Ovary (tissue), 7 donors: ENCODE measurements at regions not wholly inside any gene's neighbourhood (a gene's known extent, or its start where the extent isn't known, plus 50 kb on each side); places are given as distances from the start of the nearest gene placed in this dataset.
"Not testable (repeated sequence)": the region's sequence is repeated elsewhere in the genome, so short reads cannot be mapped to it uniquely, and the experiment has no call there.

Experiments
- DNase-seq, 5 donors: peaks; one replicate each; pipeline ENCODE4 v3.0.0-alpha.2; 2019 to 2020
- H3K27ac ChIP-seq, 2 donors: fragments of 200-600 bp; one replicate each; pipeline versions ENCODE4 v1.5.1 to v1.8.0; 2019 to 2022
- H3K27me3 ChIP-seq: fragments of 200-600 bp; one replicate; pipeline ENCODE4 v1.8.0; 2022
- H3K36me3 ChIP-seq: fragments of 200-600 bp; sonication (generic); one replicate; pipeline ENCODE4 v1.5.1; 2019
- H3K4me1 ChIP-seq: one replicate; pipeline ENCODE4 v1.8.1; 2013; ENCODE audit warnings: mild to moderate bottlenecking, moderate library complexity; ENCODE audit not compliant: insufficient read depth
- H3K4me3 ChIP-seq: fragments of 200-600 bp; sonication (generic); one replicate; pipeline ENCODE4 v1.5.1; 2017
- H3K9me3 ChIP-seq, 2 donors: fragments of 200-600 bp in 1 of 2; sonication (generic) in 1 of 2; one replicate each; pipeline versions ENCODE4 v1.5.1 to v1.8.1; 2013 to 2019; ENCODE audit warnings: mild to moderate bottlenecking in 1 of 2, moderate library complexity in 1 of 2
- EP300 ChIP-seq: sonication (generic); formaldehyde crosslinking; IDR thresholded peaks from one replicate; pipeline ENCODE4 v1.6.1; 2017; ENCODE audit warnings: antibody characterized with exemption
- POLR2A ChIP-seq: fragments of 450-650 bp; IDR thresholded peaks from one replicate; pipeline ENCODE4 v1.6.1; 2017; ENCODE audit warnings: antibody characterized with exemption, mild to moderate bottlenecking, moderate library complexity
- WGBS, 3 donors: extraction: QIAGEN DNeasy Blood & Tissue Kit in 1 of 3; methylation state at CpG; one replicate each; pipeline versions ENCODE4 v1.1.5 to v1.1.7; 2013 to 2017; 5-methylcytosine and 5-hydroxymethylcytosine counted together
- intact Hi-C, 4 donors: fragments of 100-400 bp; cut with DNase I; formaldehyde crosslinking; loops; one replicate each; pipeline versions ENCODE4 v1.11.0 to v1.15.1; 2022 to 2023
- TF ChIP-seq, protein P1 (sequence below), 3 donors: fragments of 450-650 bp in 2 of 3; fragments of 200-600 bp in 1 of 3; IDR thresholded peaks; one replicate each; pipeline versions ENCODE4 v1.5.1 to v1.8.0; 2016 to 2022; ENCODE audit warnings: antibody characterized with exemption in 3 of 3, mild to moderate bottlenecking in 1 of 3
- donor health status: DM: no; HTN: no; CAD: no; lungs with moderate emphysema.
- donor health status: DM: no; HTN: no; CAD: no.
- donor health status: Bipolar disorder and iron deficiency.
- donor health status: DM: no; HTN: no; CAD: no.
- donor health status: DM: yes; HTN: yes; CAD: no.

DNA sequence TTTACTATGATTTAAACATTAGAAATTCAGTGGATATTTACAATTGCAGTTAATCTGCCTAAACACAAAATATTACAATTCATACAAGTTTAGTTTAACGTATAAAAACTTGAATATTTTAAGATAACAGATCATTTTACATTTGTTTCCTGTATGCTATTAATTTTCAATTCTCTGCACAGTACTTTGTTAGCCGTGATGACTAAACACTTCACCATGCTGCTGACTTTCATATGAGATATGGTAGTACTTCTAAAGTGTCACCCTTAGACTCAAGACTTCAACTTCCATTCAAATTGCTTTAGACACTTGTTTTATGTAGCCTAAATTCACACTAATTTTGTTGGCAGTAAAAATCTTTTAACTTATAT is 1646.4 kb upstream of the ADGRL3 start:
- no peak overlapping the region for H3K4me3 ChIP-seq
- no peak for DNase-seq
- no peaks in the 10 kb centered on the region for H3K36me3 ChIP-seq
- TF ChIP-seq, protein P1, sequence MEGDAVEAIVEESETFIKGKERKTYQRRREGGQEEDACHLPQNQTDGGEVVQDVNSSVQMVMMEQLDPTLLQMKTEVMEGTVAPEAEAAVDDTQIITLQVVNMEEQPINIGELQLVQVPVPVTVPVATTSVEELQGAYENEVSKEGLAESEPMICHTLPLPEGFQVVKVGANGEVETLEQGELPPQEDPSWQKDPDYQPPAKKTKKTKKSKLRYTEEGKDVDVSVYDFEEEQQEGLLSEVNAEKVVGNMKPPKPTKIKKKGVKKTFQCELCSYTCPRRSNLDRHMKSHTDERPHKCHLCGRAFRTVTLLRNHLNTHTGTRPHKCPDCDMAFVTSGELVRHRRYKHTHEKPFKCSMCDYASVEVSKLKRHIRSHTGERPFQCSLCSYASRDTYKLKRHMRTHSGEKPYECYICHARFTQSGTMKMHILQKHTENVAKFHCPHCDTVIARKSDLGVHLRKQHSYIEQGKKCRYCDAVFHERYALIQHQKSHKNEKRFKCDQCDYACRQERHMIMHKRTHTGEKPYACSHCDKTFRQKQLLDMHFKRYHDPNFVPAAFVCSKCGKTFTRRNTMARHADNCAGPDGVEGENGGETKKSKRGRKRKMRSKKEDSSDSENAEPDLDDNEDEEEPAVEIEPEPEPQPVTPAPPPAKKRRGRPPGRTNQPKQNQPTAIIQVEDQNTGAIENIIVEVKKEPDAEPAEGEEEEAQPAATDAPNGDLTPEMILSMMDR (IDR thresholded peaks at IDR 0.05): no peak
- TF ChIP-seq POLR2A (no peak), EP300 (no peak)
- 51 to 67% (median 61%) methylated on average over 2 of the region's 2 CpGs for WGBS, 3 donors
- H3K4me1 ChIP-seq: no peaks in the 10 kb centered on the region
- no peaks in the 10 kb centered on the region for H3K9me3 ChIP-seq
- intact Hi-C loops: no loop called here
- H3K27ac ChIP-seq: no peak overlapping the region
- H3K27me3 ChIP-seq: no peaks in the 10 kb centered on the region

DNA sequence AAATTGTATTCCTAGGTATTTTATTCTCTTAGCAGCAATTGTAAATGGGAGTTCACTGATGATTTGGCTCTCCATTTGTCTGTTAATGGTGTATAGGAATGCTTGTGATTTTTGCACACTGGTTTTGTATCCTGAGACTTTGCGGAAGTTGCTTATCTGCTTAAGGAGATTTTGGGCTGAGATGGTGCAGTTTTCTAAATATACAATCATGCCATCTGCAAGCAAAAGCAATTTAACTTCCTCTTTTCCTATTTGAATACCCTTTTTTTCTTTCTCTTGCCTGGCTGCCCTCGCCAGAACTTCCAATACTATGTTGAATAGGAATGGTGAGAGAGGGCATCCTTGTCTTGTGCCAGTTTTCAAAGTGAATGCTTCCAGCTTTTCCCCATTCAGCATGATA is 1643.9 kb upstream of the ADGRL3 start:
- H3K27me3 ChIP-seq, DNase-seq, H3K27ac ChIP-seq, H3K9me3 ChIP-seq, intact Hi-C loops, H3K4me3 ChIP-seq, H3K4me1 ChIP-seq, H3K36me3 ChIP-seq: not testable (repeated sequence)
- 79 to 86% (median 84%) methylated on average over 2 of the region's 2 CpGs for WGBS, 3 donors

DNA sequence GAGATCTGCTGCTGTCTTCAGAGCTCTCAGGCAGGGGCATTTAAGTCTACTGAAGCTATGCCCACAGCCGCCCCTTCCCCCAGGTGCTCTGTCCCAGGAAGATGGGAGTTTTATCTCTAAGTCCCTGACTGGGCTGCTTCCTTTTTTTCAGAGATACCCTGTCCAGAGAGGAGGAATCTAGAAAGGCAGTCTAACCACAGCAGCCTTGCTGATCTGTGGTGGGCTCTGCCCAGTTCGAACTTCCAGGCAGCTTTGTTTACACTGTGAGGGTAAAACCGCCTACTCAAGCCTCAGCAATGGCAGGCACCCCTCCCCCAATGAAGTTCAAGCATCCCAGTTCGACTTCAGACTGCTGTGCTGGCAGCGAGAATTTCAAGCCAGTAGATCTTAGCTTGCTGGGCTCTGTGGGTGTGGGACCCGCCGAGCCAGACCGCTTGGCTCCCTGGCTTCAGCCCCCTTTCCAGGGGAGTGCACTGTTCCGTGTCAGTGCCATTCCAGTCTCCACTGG is 1639.9 kb upstream of the ADGRL3 start:
- H3K27ac ChIP-seq, DNase-seq, H3K4me3 ChIP-seq, H3K27me3 ChIP-seq, H3K9me3 ChIP-seq, H3K36me3 ChIP-seq, intact Hi-C loops, H3K4me1 ChIP-seq: not testable (repeated sequence)
- WGBS, 3 donors: 63% methylated on average over 9 of the region's 9 CpGs

DNA sequence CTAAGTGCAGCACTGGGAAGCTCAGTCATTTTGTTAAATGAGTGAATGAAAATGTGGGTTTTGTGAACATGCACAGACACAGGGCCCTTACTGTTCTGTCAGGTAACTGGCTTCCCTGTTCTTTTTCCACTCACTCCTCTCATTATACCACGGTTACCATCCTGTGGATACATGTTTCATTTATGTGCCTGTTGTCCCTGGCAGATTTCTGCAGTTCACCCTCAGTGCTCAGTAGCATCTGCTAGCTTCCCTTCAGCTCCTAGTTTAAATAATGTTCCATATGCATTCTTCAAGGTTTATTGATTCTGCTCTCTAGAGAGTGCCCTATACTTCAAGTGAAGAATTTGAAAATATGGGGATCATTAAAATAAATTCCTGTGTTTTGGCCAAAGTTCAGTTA is 1634.3 kb upstream of the ADGRL3 start:
- 63 to 73% (median 70%) methylated on average over 1 of the region's 1 CpG for WGBS, 3 donors
- Histone ChIP-seq H3K4me3 (no peak overlapping the region), H3K9me3 (no peaks in the 10 kb centered on the region), H3K36me3 (no peaks in the 10 kb centered on the region), H3K27me3 (no peaks in the 10 kb centered on the region), H3K27ac (no peak overlapping the region), H3K4me1 (no peaks in the 10 kb centered on the region)
- TF ChIP-seq, protein P1 (IDR thresholded peaks at IDR 0.05): no peak
- TF ChIP-seq POLR2A (no peak), EP300 (no peak)
- intact Hi-C loops: no loop called here
- DNase-seq: no peak

DNA sequence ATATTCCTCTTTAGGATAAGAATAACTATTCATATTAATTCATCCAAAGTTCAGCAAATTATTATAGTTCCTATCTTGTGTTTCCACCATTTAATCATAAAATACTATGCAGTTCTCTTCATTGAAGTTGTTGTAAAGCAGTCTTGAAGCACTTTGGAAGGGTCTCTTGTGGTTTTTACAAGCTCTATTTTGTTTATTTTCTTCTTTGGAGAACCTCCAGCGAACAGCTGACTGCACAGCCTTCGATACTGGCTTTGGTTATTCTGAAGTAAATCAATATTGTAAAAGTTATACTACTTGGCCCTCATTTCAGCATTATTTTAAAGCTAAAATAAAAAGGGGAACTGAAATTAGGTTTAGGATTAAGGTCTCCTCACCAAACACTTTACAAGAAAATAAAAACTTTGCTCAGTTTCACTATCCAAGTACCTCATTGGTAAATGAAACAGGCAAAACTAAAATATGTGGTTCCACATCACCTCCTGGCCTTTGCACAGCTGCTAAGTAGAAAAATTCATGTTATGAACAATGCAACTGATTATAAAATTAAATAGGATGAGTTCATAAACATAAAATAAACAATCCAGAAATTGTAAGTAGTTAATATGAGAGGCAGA is 1629.2 kb upstream of the ADGRL3 start:
- TF ChIP-seq POLR2A (no peak), EP300 (no peak)
- TF ChIP-seq, protein P1 (IDR thresholded peaks at IDR 0.05): no peak
- Histone ChIP-seq H3K9me3 (no peaks in the 10 kb centered on the region), H3K27ac (no peak overlapping the region), H3K36me3 (no peaks in the 10 kb centered on the region), H3K4me3 (no peak overlapping the region), H3K27me3 (no peaks in the 10 kb centered on the region), H3K4me1 (no peaks in the 10 kb centered on the region)
- intact Hi-C loops: no loop called here
- no peak for DNase-seq
- WGBS, 3 donors: 15 to 27% (median 18%) methylated on average over 2 of the region's 2 CpGs
